ENCODE measurements at regions not wholly inside any gene's neighbourhood (a gene's known extent, or its start where the extent isn't known, plus 50 kb on each side); places are given as distances from the start of the nearest gene placed in this dataset.

DNA sequence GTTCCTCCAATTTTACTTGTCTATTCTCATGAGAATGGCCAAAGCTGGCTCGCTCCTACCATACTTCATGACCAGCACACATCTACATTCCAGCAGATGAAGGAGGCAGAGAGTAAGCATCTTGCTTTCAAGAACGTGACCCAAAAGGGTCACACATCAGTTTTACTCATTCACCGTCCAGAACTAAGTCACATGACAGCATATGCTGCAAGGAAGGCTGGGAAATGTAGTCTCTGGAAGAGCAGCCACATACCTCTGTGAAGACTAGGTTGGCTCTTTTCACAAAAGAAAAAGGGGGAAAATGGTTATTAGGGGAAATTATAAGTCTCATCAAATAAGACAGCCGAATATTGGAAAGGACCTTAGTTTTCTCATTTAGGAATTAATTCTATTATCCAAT lies 835.3 kb downstream of the EPHA4 start:
- DNase-seq (ENCODE audit: low spot score, unreplicated experiment): no peak
- Mint-ChIP-seq H3K36me3 (ENCODE audit: insufficient read depth) (no peaks in the 10 kb centered on the region), H3K4me3 (ENCODE audit: low read depth) (no peak overlapping the region), H3K27me3 (no peaks in the 10 kb centered on the region), H3K27ac (no peak overlapping the region), H3K9me3 (ENCODE audit: low read depth) (peaks cover 6% of the 10 kb centered on the region), H3K4me1 (ENCODE audit: low read depth) (peaks cover 1% of the 10 kb centered on the region)
- TF ChIP-seq, protein P1, sequence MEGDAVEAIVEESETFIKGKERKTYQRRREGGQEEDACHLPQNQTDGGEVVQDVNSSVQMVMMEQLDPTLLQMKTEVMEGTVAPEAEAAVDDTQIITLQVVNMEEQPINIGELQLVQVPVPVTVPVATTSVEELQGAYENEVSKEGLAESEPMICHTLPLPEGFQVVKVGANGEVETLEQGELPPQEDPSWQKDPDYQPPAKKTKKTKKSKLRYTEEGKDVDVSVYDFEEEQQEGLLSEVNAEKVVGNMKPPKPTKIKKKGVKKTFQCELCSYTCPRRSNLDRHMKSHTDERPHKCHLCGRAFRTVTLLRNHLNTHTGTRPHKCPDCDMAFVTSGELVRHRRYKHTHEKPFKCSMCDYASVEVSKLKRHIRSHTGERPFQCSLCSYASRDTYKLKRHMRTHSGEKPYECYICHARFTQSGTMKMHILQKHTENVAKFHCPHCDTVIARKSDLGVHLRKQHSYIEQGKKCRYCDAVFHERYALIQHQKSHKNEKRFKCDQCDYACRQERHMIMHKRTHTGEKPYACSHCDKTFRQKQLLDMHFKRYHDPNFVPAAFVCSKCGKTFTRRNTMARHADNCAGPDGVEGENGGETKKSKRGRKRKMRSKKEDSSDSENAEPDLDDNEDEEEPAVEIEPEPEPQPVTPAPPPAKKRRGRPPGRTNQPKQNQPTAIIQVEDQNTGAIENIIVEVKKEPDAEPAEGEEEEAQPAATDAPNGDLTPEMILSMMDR (IDR thresholded peaks at IDR 0.05; ENCODE audit: unreplicated experiment): no peak

DNA sequence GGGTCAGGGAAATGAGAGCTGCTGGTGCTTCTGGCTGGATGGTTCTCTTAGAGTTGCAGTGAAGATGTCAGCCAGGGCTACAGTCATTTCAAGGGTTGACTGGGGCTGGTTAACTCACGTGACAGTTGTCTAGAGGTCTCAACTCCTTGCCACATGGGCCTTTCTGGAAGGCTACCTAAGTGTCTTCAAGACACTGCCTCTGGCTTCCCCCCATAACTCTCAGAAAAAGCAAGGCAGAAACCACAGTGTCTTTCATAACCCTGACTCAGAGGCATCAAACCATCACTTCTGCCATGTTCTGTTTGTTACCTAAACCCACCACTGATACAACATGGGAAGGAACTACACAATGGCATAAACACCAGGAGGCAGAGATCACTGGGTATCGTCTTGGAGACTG lies 828.9 kb downstream of the EPHA4 start:
- H3K36me3 Mint-ChIP-seq (ENCODE audit: insufficient read depth): no peaks in the 10 kb centered on the region

DNA sequence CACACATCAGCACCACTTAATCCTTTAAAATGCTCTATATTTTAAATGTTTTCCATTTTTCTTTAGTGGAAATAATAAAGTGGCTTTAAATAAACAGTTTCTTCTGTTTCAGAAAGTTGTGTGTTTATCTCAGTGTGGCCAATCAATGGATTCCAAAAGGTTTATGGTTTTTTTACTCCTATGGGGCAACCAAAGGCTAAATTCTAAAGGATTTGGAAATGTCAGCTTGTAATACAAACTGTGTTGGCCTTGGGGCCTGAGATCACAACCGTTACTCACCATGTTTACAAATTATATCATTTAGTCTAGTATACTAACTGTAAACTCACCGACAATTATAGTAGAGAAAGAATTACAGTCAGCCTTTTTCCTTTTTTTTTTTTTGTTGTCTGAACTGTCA lies 827.2 kb downstream of the EPHA4 start:
- Mint-ChIP-seq H3K27ac (no peak overlapping the region), H3K4me1 (ENCODE audit: low read depth) (peaks cover 9% of the 10 kb centered on the region), H3K36me3 (ENCODE audit: insufficient read depth) (no peaks in the 10 kb centered on the region), H3K9me3 (ENCODE audit: low read depth) (no peaks in the 10 kb centered on the region), H3K27me3 (no peaks in the 10 kb centered on the region), H3K4me3 (ENCODE audit: low read depth) (no peak overlapping the region)
- no peak for DNase-seq (ENCODE audit: low spot score, unreplicated experiment)
- TF ChIP-seq, protein P1 (IDR thresholded peaks at IDR 0.05; ENCODE audit: unreplicated experiment): no peak

More for the DNA sequence above, 828.9 kb downstream of the EPHA4 start:
- H3K27me3 Mint-ChIP-seq: no peaks in the 10 kb centered on the region
- H3K4me1 Mint-ChIP-seq (ENCODE audit: low read depth): peaks cover 9% of the 10 kb centered on the region
- TF ChIP-seq, protein P1 (IDR thresholded peaks at IDR 0.05; ENCODE audit: unreplicated experiment): no peak
- H3K4me3 Mint-ChIP-seq (ENCODE audit: low read depth): no peak overlapping the region
- peaks cover under 1% of the 10 kb centered on the region for H3K9me3 Mint-ChIP-seq (ENCODE audit: low read depth)
- no peak overlapping the region for H3K27ac Mint-ChIP-seq
- no peak for DNase-seq (ENCODE audit: low spot score, unreplicated experiment)

DNA sequence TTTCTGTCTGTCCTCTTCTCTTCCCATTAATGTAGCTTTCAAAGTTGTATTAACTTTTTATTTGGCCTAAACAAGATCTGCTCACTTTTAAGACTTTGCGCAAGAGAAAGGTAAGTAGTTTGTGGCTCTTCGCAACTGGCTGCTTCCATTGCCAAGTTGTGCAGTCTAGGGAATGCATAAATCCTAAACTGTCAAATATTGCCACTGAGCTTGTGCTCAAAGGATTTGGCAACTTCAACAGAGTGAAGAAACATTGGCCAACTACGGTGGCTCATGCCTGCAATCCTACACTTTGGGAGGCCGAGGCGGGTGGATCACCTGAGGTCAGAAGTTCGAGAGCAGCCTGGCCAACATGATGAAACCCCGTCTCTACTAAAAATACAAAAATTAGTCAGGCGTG lies 826.4 kb downstream of the EPHA4 start:
- Mint-ChIP-seq H3K4me3 (ENCODE audit: low read depth) (no peak overlapping the region), H3K36me3 (ENCODE audit: insufficient read depth) (no peaks in the 10 kb centered on the region), H3K27ac (no peak overlapping the region), H3K27me3 (no peaks in the 10 kb centered on the region), H3K9me3 (ENCODE audit: low read depth) (no peaks in the 10 kb centered on the region), H3K4me1 (ENCODE audit: low read depth) (peaks cover 9% of the 10 kb centered on the region)
- TF ChIP-seq, protein P1 (IDR thresholded peaks at IDR 0.05; ENCODE audit: unreplicated experiment): no peak
- DNase-seq (ENCODE audit: low spot score, unreplicated experiment): no peak

DNA sequence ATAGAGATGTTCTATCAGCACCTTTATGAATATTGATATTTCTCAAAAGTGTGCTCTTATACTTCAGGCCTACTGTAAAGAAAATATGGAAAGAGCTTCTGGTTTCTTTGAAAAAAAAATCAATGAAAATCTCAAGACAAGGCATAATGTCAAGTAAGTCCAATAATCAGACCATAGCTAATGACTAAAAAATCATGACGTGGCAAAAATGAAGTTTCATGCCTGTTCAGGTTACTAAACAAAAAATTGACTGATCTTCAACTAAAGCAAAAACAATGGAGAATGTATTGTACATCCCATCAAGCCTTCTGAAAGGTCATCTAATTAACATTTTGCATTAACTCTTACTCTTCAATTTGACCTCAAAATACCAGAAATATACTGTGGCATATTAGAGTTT lies 824.4 kb downstream of the EPHA4 start:
- Mint-ChIP-seq H3K4me1 (ENCODE audit: low read depth) (peaks cover 9% of the 10 kb centered on the region), H3K27ac (no peak overlapping the region), H3K36me3 (ENCODE audit: insufficient read depth) (no peaks in the 10 kb centered on the region), H3K4me3 (ENCODE audit: low read depth) (no peak overlapping the region), H3K9me3 (ENCODE audit: low read depth) (peaks cover 3% of the 10 kb centered on the region), H3K27me3 (no peaks in the 10 kb centered on the region)
- TF ChIP-seq, protein P1 (IDR thresholded peaks at IDR 0.05; ENCODE audit: unreplicated experiment): no peak
- no peak for DNase-seq (ENCODE audit: low spot score, unreplicated experiment)
